Umbilical cord (tissue), 1 donor: ENCODE measurements at regions not wholly inside any gene's neighbourhood (a gene's known extent, or its start where the extent isn't known, plus 50 kb on each side); places are given as distances from the start of the nearest gene placed in this dataset.
"Not testable (repeated sequence)": the region's sequence is repeated elsewhere in the genome, so short reads cannot be mapped to it uniquely, and the experiment has no call there.

ENCODE experiments used
- DNase-seq: peaks from one replicate; pipeline ENCODE4 v3.0.0-alpha.2; 2015; ENCODE audit warnings: low spot score

- DNase-seq: no peak
Observed at GRCh38 chr5:61215996-61216395, 53.7 kb upstream of the SMIM15 start.

- no peak for DNase-seq
Observed at GRCh38 chr5:61216741-61217140, 54.5 kb upstream of the SMIM15 start.

GRCh38 chr5:61217214-61217613 lies 54.9 kb upstream of the SMIM15 start:
- no peak for DNase-seq

GRCh38 chr5:61228229-61228628 lies 66.0 kb upstream of the SMIM15 start:
- DNase-seq: no peak

- DNase-seq: no peak
Observed at GRCh38 chr5:61228691-61229280, 66.5 kb upstream of the SMIM15 start.

- DNase-seq: no peak
Observed at GRCh38 chr5:61229416-61229815, 67.1 kb upstream of the SMIM15 start.

GRCh38 chr5:61230492-61230891 lies 68.2 kb upstream of the SMIM15 start:
- DNase-seq: no peak

- no peak for DNase-seq
Observed at GRCh38 chr5:61231813-61232212, 69.5 kb upstream of the SMIM15 start.

GRCh38 chr5:61232490-61233050 lies 70.3 kb upstream of the SMIM15 start:
- no peak for DNase-seq

GRCh38 chr5:61234019-61234418 lies 71.8 kb upstream of the SMIM15 start:
- DNase-seq: no peak

- not testable (repeated sequence) for DNase-seq
Observed at GRCh38 chr5:61236715-61237114, 74.4 kb upstream of the SMIM15 start.

GRCh38 chr5:61245486-61245885 lies 83.2 kb upstream of the SMIM15 start:
- DNase-seq: no peak

- no peak for DNase-seq
Observed at GRCh38 chr5:61245936-61246335, 83.7 kb upstream of the SMIM15 start.

- no peak for DNase-seq
Observed at GRCh38 chr5:61246768-61247307, 84.6 kb upstream of the SMIM15 start.

- DNase-seq: no peak
Observed at GRCh38 chr5:61251874-61252642, 80.0 kb upstream of the ZSWIM6 start.

GRCh38 chr5:61252643-61252925 lies 79.5 kb upstream of the ZSWIM6 start:
- DNase-seq: no peak

GRCh38 chr5:61253547-61253946 lies 78.5 kb upstream of the ZSWIM6 start:
- DNase-seq: no peak

- no peak for DNase-seq
Observed at GRCh38 chr5:61254969-61255555, 77.0 kb upstream of the ZSWIM6 start.

- DNase-seq: no peak
Observed at GRCh38 chr5:61256474-61256873, 75.6 kb upstream of the ZSWIM6 start.

- no peak for DNase-seq
Observed at GRCh38 chr5:61257421-61257820, 74.6 kb upstream of the ZSWIM6 start.

- DNase-seq: no peak
Observed at GRCh38 chr5:61261136-61261535, 70.9 kb upstream of the ZSWIM6 start.

GRCh38 chr5:61262080-61262479 lies 70.0 kb upstream of the ZSWIM6 start:
- no peak for DNase-seq

- no peak for DNase-seq
Observed at GRCh38 chr5:61263072-61263471, 69.0 kb upstream of the ZSWIM6 start.
